Ascending aorta (tissue), 2 donors: ENCODE measurements at regions not wholly inside any gene's neighbourhood (a gene's known extent, or its start where the extent isn't known, plus 50 kb on each side); places are given as distances from the start of the nearest gene placed in this dataset.
"Not testable (repeated sequence)": the region's sequence is repeated elsewhere in the genome, so short reads cannot be mapped to it uniquely, and the experiment has no call there.

Experiments
- DNase-seq, 2 donors: peaks; one replicate each; pipeline ENCODE4 v3.0.0-alpha.2; 2019; ENCODE audit warnings: low spot score in 2 of 2
- H3K27ac ChIP-seq, 2 donors: fragments of 200-600 bp; sonication (generic); one replicate each; pipeline ENCODE4 v1.5.1; 2016 to 2017; ENCODE audit warnings: mild to moderate bottlenecking in 1 of 2
- H3K27me3 ChIP-seq: fragments of 200-600 bp; sonication (generic); one replicate; pipeline ENCODE4 v1.5.1; 2017
- H3K36me3 ChIP-seq, 2 donors: fragments of 200-600 bp; sonication (generic); one replicate each; pipeline ENCODE4 v1.5.1; 2016
- H3K4me1 ChIP-seq, 2 donors: fragments of 200-600 bp; sonication (generic); one replicate each; pipeline ENCODE4 v1.5.1; 2016 to 2017; ENCODE audit warnings: mild to moderate bottlenecking in 1 of 2
- H3K4me3 ChIP-seq, 2 donors: fragments of 200-600 bp; sonication (generic); one replicate each; pipeline ENCODE4 v1.5.1; 2016 to 2017; ENCODE audit warnings: mild to moderate bottlenecking in 1 of 2
- H3K9me3 ChIP-seq, 2 donors: fragments of 200-600 bp; sonication (generic); one replicate each; pipeline ENCODE4 v1.5.1; 2016
- intact Hi-C: fragments of 100-400 bp; cut with DNase I; formaldehyde crosslinking; loops from one replicate; pipeline ENCODE4 v1.15.1; 2023
- TF ChIP-seq, protein P1 (sequence below), 3 experiments: fragments of 200-600 bp in 2 of 3; fragments of 450-650 bp in 1 of 3; sonication (generic) in 2 of 3; IDR thresholded peaks; one replicate each; pipeline ENCODE4 v1.5.1; 2016 to 2019; ENCODE audit warnings: antibody characterized with exemption in 3 of 3, mild to moderate bottlenecking in 1 of 3, moderate library complexity in 1 of 3

DNA sequence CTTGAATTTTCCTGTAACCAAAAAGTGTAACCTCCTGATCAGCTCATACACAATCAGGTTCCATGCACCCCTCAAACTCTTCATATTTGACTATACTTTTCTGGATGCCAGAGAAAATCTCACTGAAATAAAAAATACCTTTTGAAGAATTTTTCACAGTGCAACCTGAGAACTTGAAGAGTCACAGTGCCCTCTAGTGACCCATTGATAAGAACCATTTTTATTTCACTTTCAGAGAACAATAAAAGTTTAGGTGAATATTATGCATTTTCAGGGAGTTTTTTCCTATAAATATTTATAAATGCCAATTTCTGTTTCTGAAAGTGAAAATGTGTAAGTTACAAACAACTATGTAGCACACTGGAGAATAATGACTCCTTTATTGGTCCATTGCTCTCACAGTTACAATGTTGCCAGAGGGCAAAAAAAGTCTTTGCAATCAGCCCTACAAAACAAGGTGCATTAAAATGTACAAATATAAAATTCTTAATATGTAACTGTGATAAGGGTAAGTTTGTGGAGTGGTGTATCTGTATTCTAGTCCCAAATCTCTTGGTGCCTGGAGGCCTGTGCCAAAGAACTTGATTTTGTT lies 153.6 kb upstream of the INTU start:
- H3K27me3 ChIP-seq: no peaks in the 10 kb centered on the region
- H3K27ac ChIP-seq: no peak overlapping the region
- H3K36me3 ChIP-seq: no peaks in the 10 kb centered on the region
- intact Hi-C loops: no loop called here
- TF ChIP-seq, protein P1, sequence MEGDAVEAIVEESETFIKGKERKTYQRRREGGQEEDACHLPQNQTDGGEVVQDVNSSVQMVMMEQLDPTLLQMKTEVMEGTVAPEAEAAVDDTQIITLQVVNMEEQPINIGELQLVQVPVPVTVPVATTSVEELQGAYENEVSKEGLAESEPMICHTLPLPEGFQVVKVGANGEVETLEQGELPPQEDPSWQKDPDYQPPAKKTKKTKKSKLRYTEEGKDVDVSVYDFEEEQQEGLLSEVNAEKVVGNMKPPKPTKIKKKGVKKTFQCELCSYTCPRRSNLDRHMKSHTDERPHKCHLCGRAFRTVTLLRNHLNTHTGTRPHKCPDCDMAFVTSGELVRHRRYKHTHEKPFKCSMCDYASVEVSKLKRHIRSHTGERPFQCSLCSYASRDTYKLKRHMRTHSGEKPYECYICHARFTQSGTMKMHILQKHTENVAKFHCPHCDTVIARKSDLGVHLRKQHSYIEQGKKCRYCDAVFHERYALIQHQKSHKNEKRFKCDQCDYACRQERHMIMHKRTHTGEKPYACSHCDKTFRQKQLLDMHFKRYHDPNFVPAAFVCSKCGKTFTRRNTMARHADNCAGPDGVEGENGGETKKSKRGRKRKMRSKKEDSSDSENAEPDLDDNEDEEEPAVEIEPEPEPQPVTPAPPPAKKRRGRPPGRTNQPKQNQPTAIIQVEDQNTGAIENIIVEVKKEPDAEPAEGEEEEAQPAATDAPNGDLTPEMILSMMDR (IDR thresholded peaks at IDR 0.05): peak in 2 of 3 experiments; percentile 54 to 60
- no peaks in the 10 kb centered on the region for H3K4me1 ChIP-seq
- no peaks in the 10 kb centered on the region for H3K9me3 ChIP-seq
- H3K4me3 ChIP-seq: no peak overlapping the region
- DNase-seq: no peak

DNA sequence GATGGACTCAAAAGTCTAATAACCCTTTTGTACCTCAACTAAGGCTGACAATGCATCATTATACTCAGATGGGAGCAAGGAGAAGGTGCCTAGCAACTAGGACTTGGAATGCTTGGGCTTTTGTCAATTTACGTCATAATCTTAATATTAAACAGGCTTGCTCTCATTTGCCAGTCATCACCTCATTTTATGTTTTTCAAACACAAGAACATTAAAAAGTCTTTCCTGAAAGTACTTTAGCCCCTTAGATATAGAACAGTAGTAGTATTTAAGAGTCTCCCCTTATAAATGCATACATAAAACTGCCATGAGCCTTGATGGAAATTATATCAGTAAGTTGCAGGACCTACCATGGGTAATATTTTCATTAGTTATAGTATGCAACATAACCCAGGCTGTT lies 150.7 kb upstream of the INTU start:
- no peaks in the 10 kb centered on the region for H3K4me1 ChIP-seq
- TF ChIP-seq, protein P1 (IDR thresholded peaks at IDR 0.05): no peak
- no peak overlapping the region for H3K27ac ChIP-seq
- H3K36me3 ChIP-seq: no peaks in the 10 kb centered on the region
- DNase-seq: no peak
- H3K9me3 ChIP-seq: no peaks in the 10 kb centered on the region
- H3K27me3 ChIP-seq: no peaks in the 10 kb centered on the region
- intact Hi-C loops: no loop called here
- H3K4me3 ChIP-seq: no peak overlapping the region

GRCh38 chr4:127484117-127484516 lies 148.6 kb upstream of the INTU start:
- Histone ChIP-seq H3K36me3 (no peaks in the 10 kb centered on the region), H3K4me3 (no peak overlapping the region), H3K9me3 (no peaks in the 10 kb centered on the region), H3K27ac (no peak overlapping the region), H3K27me3 (no peaks in the 10 kb centered on the region), H3K4me1 (no peaks in the 10 kb centered on the region)
- DNase-seq: no peak
- TF ChIP-seq, protein P1 (IDR thresholded peaks at IDR 0.05): no peak
- intact Hi-C loops: no loop called here

DNA sequence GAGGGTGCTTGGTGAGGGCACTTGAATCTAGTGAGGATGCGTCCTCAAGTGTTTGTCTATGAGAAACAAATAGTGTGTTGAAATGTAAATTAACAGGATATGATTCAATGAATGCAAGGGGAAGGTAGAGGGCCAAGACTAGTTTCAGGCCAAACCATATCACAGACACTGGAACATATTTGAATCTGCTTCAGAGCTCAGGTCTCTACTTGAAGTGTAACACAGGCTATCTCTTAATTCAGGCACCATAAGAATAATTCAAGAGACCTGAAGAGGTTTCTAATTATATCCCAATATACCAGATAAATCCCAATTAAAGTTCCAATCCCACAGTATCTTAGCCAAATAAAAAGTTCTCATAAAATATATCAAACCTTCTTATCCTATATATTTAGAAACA lies 146.5 kb upstream of the INTU start:
- no peaks in the 10 kb centered on the region for H3K4me1 ChIP-seq
- no peaks in the 10 kb centered on the region for H3K9me3 ChIP-seq
- H3K27me3 ChIP-seq: no peaks in the 10 kb centered on the region
- H3K4me3 ChIP-seq: no peak overlapping the region
- H3K36me3 ChIP-seq: no peaks in the 10 kb centered on the region
- no peak for DNase-seq
- no peak overlapping the region for H3K27ac ChIP-seq
- intact Hi-C loops: no loop called here
- TF ChIP-seq, protein P1 (IDR thresholded peaks at IDR 0.05): no peak

DNA sequence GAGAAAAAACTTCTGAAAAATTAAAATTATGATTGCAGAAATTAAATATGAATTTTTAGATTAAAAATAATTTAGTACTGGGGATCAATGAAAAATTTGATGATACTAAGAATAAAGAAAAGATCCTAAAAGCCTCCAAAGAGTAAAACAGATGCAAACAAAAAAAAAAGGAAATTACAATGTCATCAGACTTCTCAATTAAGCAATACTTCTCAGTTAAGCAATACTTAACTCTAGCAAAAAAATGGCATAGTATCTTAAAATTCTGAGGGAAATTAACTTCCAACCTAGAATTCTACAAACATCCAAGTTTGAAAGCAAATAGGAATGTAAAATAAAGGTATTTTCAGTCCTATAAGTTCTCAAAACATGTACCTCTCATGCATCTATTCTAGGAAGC lies 141.2 kb upstream of the INTU start:
- DNase-seq: no peak
- TF ChIP-seq, protein P1 (IDR thresholded peaks at IDR 0.05): no peak
- intact Hi-C loops: no loop called here
- H3K27ac ChIP-seq: no peak overlapping the region
- H3K4me1 ChIP-seq: no peaks in the 10 kb centered on the region
- H3K4me3 ChIP-seq: no peak overlapping the region
- no peaks in the 10 kb centered on the region for H3K36me3 ChIP-seq
- H3K27me3 ChIP-seq: no peaks in the 10 kb centered on the region
- H3K9me3 ChIP-seq: no peaks in the 10 kb centered on the region

DNA sequence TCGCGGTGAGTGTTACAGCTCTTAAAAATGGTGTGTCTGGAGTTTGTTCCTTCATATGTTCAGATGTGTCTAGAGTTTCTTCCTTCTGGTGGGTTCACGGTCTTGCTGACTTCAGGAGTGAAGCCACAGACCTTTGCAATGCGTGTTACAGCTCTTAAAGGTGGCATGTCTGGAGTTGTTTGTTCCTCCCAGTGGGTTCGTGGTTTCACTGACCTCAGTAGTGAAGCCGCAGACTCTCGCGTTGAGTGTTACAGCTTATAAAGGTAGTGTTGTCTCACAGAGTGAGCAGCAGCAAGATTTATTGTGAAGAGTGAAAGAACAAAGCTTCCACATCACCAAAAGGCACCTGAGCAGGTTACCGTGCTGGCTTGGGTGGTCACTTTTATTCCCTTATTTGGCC lies 135.9 kb upstream of the INTU start:
- H3K27ac ChIP-seq, H3K4me1 ChIP-seq, intact Hi-C loops, H3K27me3 ChIP-seq, DNase-seq, H3K9me3 ChIP-seq, H3K36me3 ChIP-seq, H3K4me3 ChIP-seq: not testable (repeated sequence)
